OCI-LY1 (cell line): ENCODE measurements at regions not wholly inside any gene's neighbourhood (a gene's known extent, or its start where the extent isn't known, plus 50 kb on each side); places are given as distances from the start of the nearest gene placed in this dataset.

ENCODE experiments used
- H2AFZ ChIP-seq: fragments of 200-600 bp; sonication (generic), shearing (Covaris generic); 2 replicates; pipeline ENCODE4 v1.6.0; 2014; ENCODE audit warnings: antibody characterized with exemption, mild to moderate bottlenecking, low read length
- H3F3A ChIP-seq: fragments of 200-600 bp; sonication (generic), shearing (Covaris generic); 2 replicates; pipeline ENCODE4 v1.6.0; 2014; ENCODE audit warnings: mild to moderate bottlenecking, antibody characterized with exemption, low read length, moderate library complexity; ENCODE audit not compliant: insufficient read depth
- H3K27ac ChIP-seq: fragments of 200-600 bp; sonication (generic); 2 replicates; pipeline ENCODE4 v1.5.1; 2014; ENCODE audit warnings: low read length, mixed run types, mild to moderate bottlenecking, low read depth; ENCODE audit not compliant: poor library complexity, severe bottlenecking
- H3K27me3 ChIP-seq: fragments of 200-600 bp; sonication (generic); 2 replicates; pipeline ENCODE4 v1.6.0; 2014; ENCODE audit warnings: antibody characterized with exemption, mild to moderate bottlenecking, low read length, moderate library complexity; ENCODE audit not compliant: insufficient read depth
- H3K36me3 ChIP-seq: fragments of 200-600 bp; sonication (generic); 2 replicates; pipeline ENCODE4 v1.6.1; 2014; ENCODE audit warnings: mild to moderate bottlenecking, antibody characterized with exemption, low read length, moderate library complexity, mixed read lengths; ENCODE audit not compliant: insufficient read depth
- H3K4me1 ChIP-seq: fragments of 200-600 bp; sonication (generic); 2 replicates; pipeline ENCODE4 v1.5.1; 2014; ENCODE audit warnings: mild to moderate bottlenecking, low read length, moderate library complexity; ENCODE audit not compliant: insufficient read depth, severe bottlenecking
- H3K4me2 ChIP-seq: fragments of 200-600 bp; sonication (generic), shearing (Covaris generic); 2 replicates; pipeline ENCODE4 v1.6.1; 2014; ENCODE audit warnings: low read length
- H3K4me3 ChIP-seq: fragments of 200-600 bp; sonication (generic); 2 replicates; pipeline ENCODE4 v1.5.1; 2014; ENCODE audit warnings: low read length, low read depth, mild to moderate bottlenecking, mixed read lengths; ENCODE audit not compliant: poor library complexity, severe bottlenecking
- H3K79me2 ChIP-seq: fragments of 200-600 bp; shearing (Covaris generic); 2 replicates; pipeline ENCODE4 v1.6.1; 2016; ENCODE audit warnings: mixed run types, low read length, mixed read lengths; ENCODE audit not compliant: insufficient read depth
- H3K9ac ChIP-seq: fragments of 200-600 bp; sonication (generic), shearing (Covaris generic); 2 replicates; pipeline ENCODE4 v1.6.1; 2014; ENCODE audit warnings: mild to moderate bottlenecking, low read length, mixed read lengths
- H3K9me2 ChIP-seq: fragments of 200-600 bp; sonication (generic), shearing (Covaris generic); 2 replicates; pipeline ENCODE4 v1.6.1; 2014; ENCODE audit warnings: low read depth, mild to moderate bottlenecking, low read length, mixed read lengths
- H3K9me3 ChIP-seq: fragments of 200-600 bp; shearing (Covaris generic); 2 replicates; pipeline ENCODE4 v1.6.1; 2014; ENCODE audit warnings: low read length, mixed read lengths
- H4K20me1 ChIP-seq: fragments of 200-600 bp; sonication (generic), shearing (Covaris generic); 2 replicates; pipeline ENCODE4 v1.6.0; 2016; ENCODE audit warnings: mild to moderate bottlenecking, low read length; ENCODE audit not compliant: insufficient read depth
- CTCF ChIP-seq: fragments of 200-600 bp; sonication (generic), shearing (Covaris generic); IDR thresholded peaks from 2 replicates; pipeline ENCODE4 v1.5.1; 2017; ENCODE audit warnings: mild to moderate bottlenecking, antibody characterized with exemption, low read length, moderate library complexity, mixed read lengths
- EZH2 ChIP-seq: fragments of 200-600 bp; sonication (generic), shearing (Covaris generic); IDR thresholded peaks from 2 replicates; pipeline ENCODE4 v1.8.0; 2017; ENCODE audit warnings: borderline replicate concordance, mixed run types, mild to moderate bottlenecking, antibody characterized with exemption, low read length, moderate library complexity, mixed read lengths

GRCh38 chr1:29739176-29739575 is 502.9 kb downstream of the PTPRU start:
- no peaks in the 10 kb centered on the region for H3K4me1 ChIP-seq
- H3K36me3 ChIP-seq = no peaks in the 10 kb centered on the region
- H3K4me2 ChIP-seq = no peak overlapping the region
- H4K20me1 ChIP-seq = no peaks in the 10 kb centered on the region
- no peak for TF ChIP-seq CTCF
- no peak for TF ChIP-seq EZH2
- no peaks in the 10 kb centered on the region for H3K9me3 ChIP-seq
- H3K4me3 ChIP-seq = no peak overlapping the region
- no peak overlapping the region for H3K27ac ChIP-seq
- no peak overlapping the region for H2AFZ ChIP-seq
- H3K9ac ChIP-seq = no peak overlapping the region
- H3F3A ChIP-seq = no peaks in the 10 kb centered on the region
- H3K9me2 ChIP-seq = no peaks in the 10 kb centered on the region
- no peaks in the 10 kb centered on the region for H3K27me3 ChIP-seq
- H3K79me2 ChIP-seq = no peaks in the 10 kb centered on the region

DNA sequence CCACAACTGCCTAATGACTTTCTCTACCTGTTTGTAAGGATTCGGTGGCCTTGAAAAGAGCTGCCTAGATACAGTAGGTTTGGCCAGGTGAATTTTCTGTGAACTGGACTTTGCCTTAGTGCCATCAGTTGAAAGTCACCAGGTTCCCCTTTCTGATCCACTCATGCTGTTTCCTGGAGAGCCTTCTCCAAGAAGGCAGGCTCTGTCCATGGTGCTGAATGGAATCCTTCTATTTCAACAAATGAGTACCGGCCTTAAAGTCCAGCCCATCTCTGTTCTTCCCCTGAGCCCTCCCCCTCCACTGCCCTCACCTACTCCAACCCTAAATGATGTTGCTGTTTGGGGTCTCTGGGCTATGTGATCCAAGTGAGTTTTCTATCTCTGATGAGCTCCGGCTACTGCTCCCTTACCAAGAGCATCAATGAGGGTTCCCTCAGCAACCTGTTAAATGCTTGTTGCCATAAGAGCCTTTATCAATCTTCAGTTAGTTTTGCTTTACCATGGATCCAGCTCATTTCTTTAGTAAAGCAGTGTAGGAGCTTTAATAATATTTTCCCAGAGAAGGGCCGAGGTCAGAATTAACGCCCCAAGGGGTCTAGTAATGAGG is 500.4 kb downstream of the PTPRU start:
- Histone ChIP-seq H3K9me3 (no peaks in the 10 kb centered on the region), H3K79me2 (no peaks in the 10 kb centered on the region), H3K27me3 (no peaks in the 10 kb centered on the region), H3K9ac (no peak overlapping the region), H4K20me1 (no peaks in the 10 kb centered on the region), H3K4me2 (no peak overlapping the region), H2AFZ (no peak overlapping the region), H3K4me1 (no peaks in the 10 kb centered on the region), H3K9me2 (no peaks in the 10 kb centered on the region), H3K36me3 (no peaks in the 10 kb centered on the region), H3K4me3 (no peak overlapping the region), H3F3A (no peaks in the 10 kb centered on the region), H3K27ac (no peak overlapping the region)
- TF ChIP-seq EZH2 = no peak

DNA sequence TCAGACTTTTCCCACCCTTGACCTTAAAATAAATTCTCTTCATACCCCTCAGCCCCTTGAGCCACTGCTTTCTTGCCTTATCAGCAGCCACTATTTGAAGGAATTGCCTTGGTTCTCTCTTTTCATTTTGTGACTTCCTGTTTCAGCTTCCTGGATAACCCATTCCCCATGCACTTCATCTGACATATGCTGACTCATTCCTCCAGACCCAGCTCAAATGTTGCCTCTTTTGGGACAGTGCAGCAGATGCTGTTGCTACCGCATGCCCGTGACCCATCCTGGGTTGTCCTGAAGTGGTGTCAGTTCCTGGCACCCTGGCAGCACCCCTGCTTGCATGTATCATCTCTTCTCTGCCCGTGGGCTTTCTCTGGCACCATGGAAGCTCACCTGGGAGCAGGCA is 496.1 kb downstream of the PTPRU start:
- Histone ChIP-seq H3K79me2 (no peaks in the 10 kb centered on the region), H3K9me3 (no peaks in the 10 kb centered on the region), H3K9ac (no peak overlapping the region), H3K4me3 (no peak overlapping the region), H4K20me1 (no peaks in the 10 kb centered on the region), H3K27ac (no peak overlapping the region), H3K36me3 (no peaks in the 10 kb centered on the region), H3F3A (no peaks in the 10 kb centered on the region), H3K9me2 (no peaks in the 10 kb centered on the region), H3K4me2 (no peak overlapping the region), H2AFZ (no peak overlapping the region), H3K4me1 (no peaks in the 10 kb centered on the region), H3K27me3 (no peaks in the 10 kb centered on the region)
- TF ChIP-seq CTCF = no peak

- Histone ChIP-seq H3K36me3 (no peaks in the 10 kb centered on the region), H3K27ac (no peak overlapping the region), H3K9me2 (no peaks in the 10 kb centered on the region), H3K9me3 (no peaks in the 10 kb centered on the region), H3K4me1 (no peaks in the 10 kb centered on the region), H3K9ac (no peak overlapping the region), H3K27me3 (no peaks in the 10 kb centered on the region), H3K4me3 (no peak overlapping the region), H3K79me2 (no peaks in the 10 kb centered on the region), H4K20me1 (no peaks in the 10 kb centered on the region), H3K4me2 (no peak overlapping the region), H2AFZ (no peak overlapping the region), H3F3A (no peaks in the 10 kb centered on the region)
- TF ChIP-seq CTCF (no peak), EZH2 (no peak)
These were observed 494.3 kb downstream of the PTPRU start for GRCh38 chr1:29730623-29731022.
